ENCODE measurements at regions not wholly inside any gene's neighbourhood (a gene's known extent, or its start where the extent isn't known, plus 50 kb on each side); places are given as distances from the start of the nearest gene placed in this dataset.

DNA sequence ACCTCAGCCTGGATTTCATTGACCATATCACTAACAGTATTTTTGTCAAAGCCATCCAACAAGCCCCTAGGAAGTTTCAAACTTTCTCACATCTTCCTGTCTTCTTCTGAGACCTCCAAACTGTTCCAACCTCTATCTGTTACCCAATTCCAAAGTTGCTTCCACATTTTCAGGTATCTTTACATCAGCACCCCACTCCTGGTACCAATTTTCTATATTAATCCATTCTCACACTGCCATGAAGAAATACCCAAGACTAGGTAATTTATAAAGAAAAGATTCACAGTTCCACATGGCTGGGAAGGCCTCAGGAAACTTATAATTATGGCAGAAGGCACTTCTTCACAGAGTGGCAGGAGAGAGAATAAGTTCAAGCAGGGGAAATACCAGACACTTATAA is 571.9 kb upstream of the PHF14 start:
- TF ChIP-seq EP300 (IDR thresholded peaks at IDR 0.05): no peak
- TF ChIP-seq, protein P1, sequence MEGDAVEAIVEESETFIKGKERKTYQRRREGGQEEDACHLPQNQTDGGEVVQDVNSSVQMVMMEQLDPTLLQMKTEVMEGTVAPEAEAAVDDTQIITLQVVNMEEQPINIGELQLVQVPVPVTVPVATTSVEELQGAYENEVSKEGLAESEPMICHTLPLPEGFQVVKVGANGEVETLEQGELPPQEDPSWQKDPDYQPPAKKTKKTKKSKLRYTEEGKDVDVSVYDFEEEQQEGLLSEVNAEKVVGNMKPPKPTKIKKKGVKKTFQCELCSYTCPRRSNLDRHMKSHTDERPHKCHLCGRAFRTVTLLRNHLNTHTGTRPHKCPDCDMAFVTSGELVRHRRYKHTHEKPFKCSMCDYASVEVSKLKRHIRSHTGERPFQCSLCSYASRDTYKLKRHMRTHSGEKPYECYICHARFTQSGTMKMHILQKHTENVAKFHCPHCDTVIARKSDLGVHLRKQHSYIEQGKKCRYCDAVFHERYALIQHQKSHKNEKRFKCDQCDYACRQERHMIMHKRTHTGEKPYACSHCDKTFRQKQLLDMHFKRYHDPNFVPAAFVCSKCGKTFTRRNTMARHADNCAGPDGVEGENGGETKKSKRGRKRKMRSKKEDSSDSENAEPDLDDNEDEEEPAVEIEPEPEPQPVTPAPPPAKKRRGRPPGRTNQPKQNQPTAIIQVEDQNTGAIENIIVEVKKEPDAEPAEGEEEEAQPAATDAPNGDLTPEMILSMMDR (IDR thresholded peaks at IDR 0.05): no peak
